WTC11 (cell line): ENCODE measurements at regions not wholly inside any gene's neighbourhood (a gene's known extent, or its start where the extent isn't known, plus 50 kb on each side); places are given as distances from the start of the nearest gene placed in this dataset.
A peak's percentile ranks its signal among the peaks of the same experiment; 100 is the strongest.

ENCODE experiments used
- ATAC-seq: fragments of 200-7000 bp; cut with Tn5 transposase; 2 replicates; pipeline ENCODE4 v1.10.0; 2021; ENCODE audit warnings: mild to moderate bottlenecking, moderate library complexity
- CTCF ChIA-PET: fragments of 300-600 bp; sonication (Branson Sonifier 250); formaldehyde crosslinking; loops from one replicate; lab custom pipeline; 2021; ENCODE audit warnings: antibody characterized with exemption; lab: Charles Lee
- POLR2A ChIA-PET: fragments of 350-600 bp; sonication (Branson Sonifier 250); formaldehyde crosslinking; loops from one replicate; lab custom pipeline; 2021; ENCODE audit warnings: antibody characterized with exemption; lab: Charles Lee
- DNase-seq: peaks from one replicate; pipeline ENCODE4 v3.0.0; 2021; ENCODE audit warnings: low spot score
- H3K27ac Mint-ChIP-seq: 2 replicates; pipeline ENCODE4 v1.8.0; 2021; ENCODE audit warnings: mixed read lengths
- H3K27me3 Mint-ChIP-seq: 2 replicates; pipeline ENCODE4 v1.8.0; 2021; ENCODE audit warnings: low read depth, mild to moderate bottlenecking, moderate library complexity, mixed read lengths
- H3K36me3 Mint-ChIP-seq: 2 replicates; pipeline ENCODE4 v1.8.0; 2021; ENCODE audit warnings: mixed read lengths
- H3K4me1 Mint-ChIP-seq: 2 replicates; pipeline ENCODE4 v1.8.0; 2022; ENCODE audit warnings: mixed read lengths
- H3K4me3 Mint-ChIP-seq: 2 replicates; pipeline ENCODE4 v1.8.0; 2021; ENCODE audit warnings: mild to moderate bottlenecking, moderate library complexity, mixed read lengths
- H3K9me3 Mint-ChIP-seq: 2 replicates; pipeline ENCODE4 v1.8.0; 2021; ENCODE audit warnings: mixed read lengths
- ATF6 ChIP-seq: sonication (generic); formaldehyde crosslinking; IDR thresholded peaks from 2 replicates; pipeline ENCODE4 v1.8.1; 2023; ENCODE audit warnings: mild to moderate bottlenecking, missing genetic modification reagents
- CBFB ChIP-seq: sonication (generic); formaldehyde crosslinking; IDR thresholded peaks from 2 replicates; pipeline ENCODE4 v1.8.1; 2022; ENCODE audit warnings: mild to moderate bottlenecking, low read depth, missing genetic modification reagents
- ERG ChIP-seq: fragments of 250-450 bp; sonication (Bioruptor Pico); IDR thresholded peaks from 2 replicates; pipeline ENCODE4 v1.8.0; 2021; ENCODE audit warnings: mild to moderate bottlenecking
- FOXJ3 ChIP-seq: sonication (generic); formaldehyde crosslinking; IDR thresholded peaks from 2 replicates; pipeline ENCODE4 v1.9.0; 2021; ENCODE audit warnings: missing genetic modification reagents, mild to moderate bottlenecking, borderline replicate concordance
- GABPB1 ChIP-seq: sonication (generic); formaldehyde crosslinking; IDR thresholded peaks from 2 replicates; pipeline ENCODE4 v1.8.1; 2023; ENCODE audit warnings: mild to moderate bottlenecking, missing genetic modification reagents
- GRHL2 ChIP-seq: fragments of 250-450 bp; sonication (Bioruptor Pico); IDR thresholded peaks from 2 replicates; pipeline ENCODE4 v1.8.0; 2022; ENCODE audit warnings: mild to moderate bottlenecking, moderate library complexity; ENCODE audit not compliant: insufficient replicate concordance, severe bottlenecking
- GTF2I ChIP-seq: fragments of 250-450 bp; sonication (Bioruptor Pico); conservative IDR thresholded peaks from 2 replicates; pipeline ENCODE4 v1.4.0; 2021; ENCODE audit warnings: mild to moderate bottlenecking
- JUN ChIP-seq: sonication (generic); formaldehyde crosslinking; IDR thresholded peaks from 2 replicates; pipeline ENCODE4 v1.8.0; 2023; ENCODE audit warnings: mild to moderate bottlenecking, missing genetic modification reagents
- NFE2L1 ChIP-seq: sonication (generic); formaldehyde crosslinking; IDR thresholded peaks from 2 replicates; pipeline ENCODE4 v1.8.1; 2023; ENCODE audit warnings: missing genetic modification reagents
- NFYB ChIP-seq: sonication (generic); formaldehyde crosslinking; conservative IDR thresholded peaks from 2 replicates; pipeline ENCODE4 v1.8.0; 2022; ENCODE audit warnings: low read depth, missing genetic modification reagents
- NR1H2 ChIP-seq: sonication (generic); formaldehyde crosslinking; IDR thresholded peaks from 2 replicates; pipeline ENCODE4 v1.9.0; 2021; ENCODE audit warnings: mild to moderate bottlenecking, moderate library complexity, missing genetic modification reagents
- NR2C2 ChIP-seq: sonication (generic); formaldehyde crosslinking; IDR thresholded peaks from 2 replicates; pipeline ENCODE4 v1.8.0; 2022; ENCODE audit warnings: mild to moderate bottlenecking, missing genetic modification reagents
- PRRX2 ChIP-seq: fragments of 250-450 bp; sonication (Bioruptor Pico); IDR thresholded peaks from 2 replicates; pipeline ENCODE4 v1.8.0; 2021; ENCODE audit warnings: mild to moderate bottlenecking
- SP1 ChIP-seq: sonication (generic); formaldehyde crosslinking; conservative IDR thresholded peaks from 2 replicates; pipeline ENCODE4 v1.8.1; 2022; ENCODE audit warnings: missing genetic modification reagents
- TCF7 ChIP-seq: sonication (generic); formaldehyde crosslinking; IDR thresholded peaks from 2 replicates; pipeline ENCODE4 v1.8.0; 2022; ENCODE audit warnings: mild to moderate bottlenecking, low read depth, missing genetic modification reagents, moderate library complexity
- TEAD1 ChIP-seq: sonication (generic); formaldehyde crosslinking; IDR thresholded peaks from 2 replicates; pipeline ENCODE4 v1.8.0; 2022; ENCODE audit warnings: mild to moderate bottlenecking, missing genetic modification reagents
- ZNF219 ChIP-seq: sonication (generic); formaldehyde crosslinking; IDR thresholded peaks from 2 replicates; pipeline ENCODE4 v1.8.0; 2023; ENCODE audit warnings: missing genetic modification reagents, mild to moderate bottlenecking, borderline replicate concordance
- ZNF317 ChIP-seq: sonication (generic); formaldehyde crosslinking; IDR thresholded peaks from 2 replicates; pipeline ENCODE4 v1.8.1; 2023; ENCODE audit warnings: low read depth, mild to moderate bottlenecking, moderate library complexity, missing genetic modification reagents, borderline replicate concordance
- ZNF416 ChIP-seq: fragments of 250-450 bp; sonication (Bioruptor Pico); IDR thresholded peaks from 2 replicates; pipeline ENCODE4 v1.9.0; 2021; ENCODE audit warnings: mild to moderate bottlenecking, inconsistent platforms
- ZNF532 ChIP-seq: fragments of 250-450 bp; sonication (Bioruptor Pico); IDR thresholded peaks from 2 replicates; pipeline ENCODE4 v1.9.0; 2021; ENCODE audit warnings: mild to moderate bottlenecking, borderline replicate concordance
- TF ChIP-seq, protein P1 (sequence below): sonication (generic); formaldehyde crosslinking; IDR thresholded peaks from 2 replicates; pipeline ENCODE4 v1.8.1; 2022; ENCODE audit warnings: mild to moderate bottlenecking, missing genetic modification reagents, moderate library complexity, borderline replicate concordance
- TF ChIP-seq, protein P2 (sequence below): sonication (generic); formaldehyde crosslinking; IDR thresholded peaks from 2 replicates; pipeline ENCODE4 v1.8.1; 2023; ENCODE audit warnings: mild to moderate bottlenecking, missing genetic modification reagents, moderate library complexity
- TF ChIP-seq, protein P3 (sequence below): fragments of 250-450 bp; sonication (Bioruptor Pico); conservative IDR thresholded peaks from 2 replicates; pipeline ENCODE4 v1.9.0; 2021; ENCODE audit warnings: mild to moderate bottlenecking

DNA sequence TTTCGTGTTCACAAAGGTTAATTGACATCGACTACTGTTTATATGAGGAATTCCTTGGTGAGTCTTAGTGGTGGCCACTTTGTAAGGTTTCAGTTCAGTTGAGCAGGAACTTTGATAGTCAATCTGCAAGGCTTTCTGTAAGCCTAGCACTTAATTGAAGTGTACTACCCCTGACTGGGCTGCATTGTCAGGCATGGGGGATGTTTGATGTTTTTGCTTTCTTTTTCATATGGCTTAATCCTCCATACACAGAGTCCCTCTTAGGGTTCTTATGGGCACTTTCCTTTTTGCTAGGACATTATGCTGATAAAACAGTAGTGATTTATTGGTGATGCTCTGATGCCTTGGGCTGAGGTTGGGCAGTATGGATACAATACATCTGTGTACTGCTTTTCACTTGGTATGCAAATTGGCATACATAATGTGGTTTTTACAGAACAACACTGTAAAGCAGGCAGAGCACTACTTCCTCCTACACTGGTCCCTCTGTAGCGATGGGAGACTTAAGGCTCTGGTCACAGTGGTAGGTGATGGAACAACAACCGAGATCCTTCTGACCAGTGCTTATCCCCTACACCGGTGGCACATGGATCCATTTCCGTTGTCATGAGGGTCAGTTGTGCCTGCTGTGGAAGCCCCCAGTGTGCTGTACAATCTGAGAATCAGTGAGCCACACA is 261.0 kb downstream of the MFSD1 start (continued):
- TF ChIP-seq TEAD1 (CRISPR knock-in tag) (no peak), FOXJ3 (CRISPR knock-in tag) (no peak), CBFB (CRISPR knock-in tag) (no peak), ZNF317 (CRISPR knock-in tag) (no peak), NR1H2 (no peak)

DNA sequence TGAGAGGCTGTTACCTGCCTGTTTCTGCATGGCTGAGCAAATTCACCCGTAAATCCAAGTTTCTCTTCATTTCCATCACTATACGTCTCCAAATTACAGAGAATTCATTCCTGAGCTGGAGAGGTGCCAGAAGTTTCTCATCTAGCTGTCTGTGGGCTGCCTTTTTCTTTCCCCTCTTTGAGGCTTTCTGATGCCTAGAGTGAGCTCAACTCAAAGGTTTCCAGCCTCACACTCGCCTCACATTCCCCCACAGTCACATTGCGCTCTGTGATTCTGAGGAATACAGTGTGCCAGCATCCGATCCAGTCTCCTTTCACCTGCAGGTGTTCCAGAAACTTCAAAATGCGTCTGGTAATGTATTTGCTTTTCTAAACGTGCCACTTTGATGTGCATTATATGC is 267.2 kb downstream of the MFSD1 start, which contains the start of gene IQCJ:
Gene IQCJ, plus strand, starts transcription at position 229 of the 400 bp plus-strand sequence.
- peak; percentile 62 for ATAC-seq
- DNase-seq = no peak
- Mint-ChIP-seq H3K27me3 (no peaks in the 10 kb centered on the region), H3K9me3 (no peaks in the 10 kb centered on the region; the same call in 1 of the 2 replicates), H3K27ac (peak within 1 kb of the TSS; percentile 38; the same call in 1 of the 2 replicates), H3K4me3 (no peak within 1 kb of the TSS), H3K36me3 (no peaks in the 10 kb centered on the region), H3K4me1 (peaks cover 32% of the 10 kb centered on the region)
- CTCF ChIA-PET = interaction anchor here (1.3 kb wide), 1 partner anchor 191 kb away, joined by 4 read pairs; no protein-coding TSS in a partner anchor
- POLR2A ChIA-PET = interaction anchor here (1.1 kb wide), 1 partner anchor 9 kb away, joined by 4 read pairs; no protein-coding TSS in a partner anchor
- TF ChIP-seq ATF6 (CRISPR knock-in tag) = no peak
- TF ChIP-seq ERG (CRISPR knock-in tag) = no peak
- TF ChIP-seq NFE2L1 = no peak
- no peak for TF ChIP-seq GRHL2 (CRISPR knock-in tag)
- TF ChIP-seq ZNF532 (CRISPR knock-in tag) = no peak
- TF ChIP-seq GABPB1 (CRISPR knock-in tag) = no peak
- TF ChIP-seq ZNF416 (CRISPR knock-in tag) = no peak
- no peak for TF ChIP-seq ZNF219
- no peak for TF ChIP-seq PRRX2 (CRISPR knock-in tag)
- TF ChIP-seq NFYB (CRISPR knock-in tag) = no peak
- TF ChIP-seq, protein P1, sequence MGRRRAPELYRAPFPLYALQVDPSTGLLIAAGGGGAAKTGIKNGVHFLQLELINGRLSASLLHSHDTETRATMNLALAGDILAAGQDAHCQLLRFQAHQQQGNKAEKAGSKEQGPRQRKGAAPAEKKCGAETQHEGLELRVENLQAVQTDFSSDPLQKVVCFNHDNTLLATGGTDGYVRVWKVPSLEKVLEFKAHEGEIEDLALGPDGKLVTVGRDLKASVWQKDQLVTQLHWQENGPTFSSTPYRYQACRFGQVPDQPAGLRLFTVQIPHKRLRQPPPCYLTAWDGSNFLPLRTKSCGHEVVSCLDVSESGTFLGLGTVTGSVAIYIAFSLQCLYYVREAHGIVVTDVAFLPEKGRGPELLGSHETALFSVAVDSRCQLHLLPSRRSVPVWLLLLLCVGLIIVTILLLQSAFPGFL = no peak
- TF ChIP-seq GTF2I (CRISPR knock-in tag) = no peak
- TF ChIP-seq TCF7 (CRISPR knock-in tag) = no peak
- TF ChIP-seq SP1 (CRISPR knock-in tag) = no peak
- no peak for TF ChIP-seq NR2C2 (CRISPR knock-in tag)
- TF ChIP-seq JUN (CRISPR knock-in tag) = no peak
- TF ChIP-seq, protein P2, sequence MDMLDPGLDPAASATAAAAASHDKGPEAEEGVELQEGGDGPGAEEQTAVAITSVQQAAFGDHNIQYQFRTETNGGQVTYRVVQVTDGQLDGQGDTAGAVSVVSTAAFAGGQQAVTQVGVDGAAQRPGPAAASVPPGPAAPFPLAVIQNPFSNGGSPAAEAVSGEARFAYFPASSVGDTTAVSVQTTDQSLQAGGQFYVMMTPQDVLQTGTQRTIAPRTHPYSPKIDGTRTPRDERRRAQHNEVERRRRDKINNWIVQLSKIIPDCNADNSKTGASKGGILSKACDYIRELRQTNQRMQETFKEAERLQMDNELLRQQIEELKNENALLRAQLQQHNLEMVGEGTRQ (CRISPR knock-in tag) = no peak
- TF ChIP-seq, protein P3, sequence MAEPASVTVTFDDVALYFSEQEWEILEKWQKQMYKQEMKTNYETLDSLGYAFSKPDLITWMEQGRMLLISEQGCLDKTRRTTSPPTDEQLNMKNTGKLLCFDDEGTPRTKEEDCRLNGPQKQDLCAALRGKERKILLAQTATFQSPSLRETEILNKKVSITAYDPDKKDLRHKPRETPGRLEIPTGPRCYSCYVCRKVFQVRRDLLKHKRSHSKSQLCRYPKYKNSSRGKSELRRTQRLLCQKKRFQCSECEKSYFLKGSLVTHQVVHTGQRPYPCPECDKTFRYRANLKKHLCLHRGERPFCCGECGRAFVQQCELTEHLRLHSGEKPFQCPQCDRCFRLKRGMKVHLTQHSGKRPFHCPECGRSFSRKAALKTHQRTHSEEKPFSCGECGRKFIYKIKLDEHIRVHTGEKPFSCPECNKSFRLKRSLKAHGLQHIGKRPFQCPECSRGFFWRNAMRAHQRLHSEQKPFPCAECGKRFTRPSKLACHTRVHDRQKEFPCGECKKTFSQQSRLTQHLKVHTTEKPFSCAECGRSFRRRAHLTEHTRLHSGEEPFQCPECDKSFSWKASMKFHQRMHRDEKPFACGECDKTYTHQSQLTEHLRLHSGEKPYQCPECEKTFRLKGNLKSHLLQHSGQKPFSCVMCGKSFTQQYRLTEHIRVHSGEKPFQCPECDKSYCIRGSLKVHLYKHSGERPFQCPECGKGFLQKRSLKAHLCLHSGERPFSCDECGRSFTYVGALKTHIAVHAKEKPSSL (CRISPR knock-in tag) = no peak
